SK-N-SH (cell line): ENCODE measurements at regions not wholly inside any gene's neighbourhood (a gene's known extent, or its start where the extent isn't known, plus 50 kb on each side); places are given as distances from the start of the nearest gene placed in this dataset.

Experiments used
- CTCF ChIA-PET: fragments of 300-600, 350-600 bp; formaldehyde crosslinking; extraction: SDS; loops from one replicate; lab custom pipeline; 2021; lab: Yijun Ruan, JAX
- POLR2A ChIA-PET: fragments of 350-600 bp; sonication (Branson Sonifier 250); formaldehyde crosslinking; extraction: SDS; loops from one replicate; lab custom pipeline; 2020; ENCODE audit warnings: antibody characterized with exemption, inconsistent platforms; lab: Yijun Ruan, JAX
- DNase-seq: peaks from one replicate; pipeline ENCODE4 v3.0.0; 2012
- H2AFZ ChIP-seq: fragments of 200-600 bp; sonication (generic); 2 replicates; pipeline ENCODE4 v1.8.1; 2016; ENCODE audit warnings: antibody characterized with exemption, mild to moderate bottlenecking, low read depth
- H3F3A ChIP-seq: fragments of 200-600 bp; sonication (generic); replicated peaks from 2 replicates; pipeline ENCODE3; 2016; ENCODE audit warnings: antibody characterized with exemption, mild to moderate bottlenecking; ENCODE audit not compliant: insufficient read depth
- H3K27ac ChIP-seq, 2 experiments: fragments of 200-500 bp in 1 of 2; fragments of 200-600 bp in 1 of 2; sonication (Bioruptor generic) in 1 of 2; sonication (generic), shearing (Covaris generic) in 1 of 2; 2 replicates each; pipeline versions ENCODE4 v1.5.1 to v1.6.1; 2014 to 2016; ENCODE audit warnings: low read depth in 2 of 2, inconsistent platforms in 1 of 2, low read length in 1 of 2, mild to moderate bottlenecking in 1 of 2, mixed read lengths in 1 of 2
- H3K27me3 ChIP-seq: fragments of 200-600 bp; sonication (generic), shearing (Covaris generic); 2 replicates; pipeline ENCODE4 v1.6.1; 2016; ENCODE audit warnings: mixed run types; ENCODE audit not compliant: insufficient read depth
- H3K36me3 ChIP-seq, 2 experiments: fragments of 200-500 bp in 1 of 2; fragments of 200-600 bp in 1 of 2; sonication (Bioruptor generic) in 1 of 2; sonication (generic) in 1 of 2; replicated peaks in 1 of 2; 2 replicates each; pipeline versions ENCODE3 to v1.5.1; 2014 to 2016; ENCODE audit warnings: low read length in 1 of 2, mild to moderate bottlenecking in 1 of 2; ENCODE audit not compliant: insufficient read depth in 2 of 2, control insufficient read depth in 1 of 2
- H3K4me1 ChIP-seq, 2 experiments: fragments of 200-500 bp in 1 of 2; fragments of 200-600 bp in 1 of 2; sonication (Bioruptor generic) in 1 of 2; sonication (generic), shearing (Covaris generic) in 1 of 2; 2 replicates each; pipeline versions ENCODE4 v1.5.1 to v1.6.1; 2014 to 2016; ENCODE audit warnings: low read depth in 1 of 2, low read length in 1 of 2, mixed run types in 1 of 2; ENCODE audit not compliant: insufficient read depth in 2 of 2, control insufficient read depth in 1 of 2
- H3K4me2 ChIP-seq: fragments of 200-600 bp; sonication (generic), shearing (Covaris generic); 2 replicates; pipeline ENCODE4 v1.6.1; 2017; ENCODE audit warnings: mixed run types
- H3K4me3 ChIP-seq, 2 experiments: fragments of 200-500 bp in 1 of 2; fragments of 200-600 bp in 1 of 2; sonication (Bioruptor generic) in 1 of 2; sonication (generic), shearing (Covaris generic) in 1 of 2; 2 replicates each; pipeline versions ENCODE4 v1.5.1 to v1.8.1; 2014 to 2016; ENCODE audit warnings: low read depth in 2 of 2, inconsistent platforms in 1 of 2, low read length in 1 of 2, mild to moderate bottlenecking in 1 of 2, mixed read lengths in 1 of 2, moderate library complexity in 1 of 2
- H3K79me2 ChIP-seq: fragments of 200-600 bp; sonication (generic); 2 replicates; pipeline ENCODE4 v1.8.1; 2017; ENCODE audit warnings: mild to moderate bottlenecking; ENCODE audit not compliant: insufficient read depth
- H3K9ac ChIP-seq: fragments of 200-600 bp; sonication (generic); 2 replicates; pipeline ENCODE4 v1.6.1; 2017; ENCODE audit warnings: mixed run types
- H3K9me2 ChIP-seq: fragments of 200-600 bp; sonication (generic); 2 replicates; pipeline ENCODE4 v1.6.1; 2017; ENCODE audit warnings: mixed run types
- H3K9me3 ChIP-seq: fragments of 200-600 bp; sonication (generic); 2 replicates; pipeline ENCODE4 v1.6.1; 2017; ENCODE audit warnings: mixed run types, mild to moderate bottlenecking, moderate library complexity
- H4K20me1 ChIP-seq: fragments of 200-600 bp; sonication (generic); 2 replicates; pipeline ENCODE4 v1.6.1; 2017; ENCODE audit warnings: mild to moderate bottlenecking, mixed run types; ENCODE audit not compliant: insufficient read depth
- CHD2 ChIP-seq: fragments of 150-350 bp; IDR thresholded peaks from 2 replicates; pipeline ENCODE4 v1.6.1; 2018; ENCODE audit warnings: low read length; ENCODE audit not compliant: partially characterized antibody
- GATA2 ChIP-seq: sonication (generic); formaldehyde crosslinking; IDR thresholded peaks from 2 replicates; pipeline ENCODE4 v1.5.0; 2020; ENCODE audit warnings: mild to moderate bottlenecking, missing genetic modification reagents
- IRF3 ChIP-seq: fragments of 150-350 bp; IDR thresholded peaks from 2 replicates; pipeline ENCODE4 v1.6.1; 2016; ENCODE audit warnings: mild to moderate bottlenecking, low read depth, low read length
- JUND ChIP-seq: IDR thresholded peaks from 2 replicates; pipeline ENCODE4 v1.4.0; 2012
- NFIC ChIP-seq: IDR thresholded peaks from 2 replicates; pipeline ENCODE4 v1.4.0; 2012; ENCODE audit warnings: borderline replicate concordance
- NRF1 ChIP-seq: IDR thresholded peaks from 2 replicates; pipeline ENCODE4 v1.6.1; 2012; ENCODE audit warnings: low read depth, mild to moderate bottlenecking, low read length
- PBX3 ChIP-seq: IDR thresholded peaks from 2 replicates; pipeline ENCODE4; 2012
- RCOR1 ChIP-seq: fragments of 150-350 bp; IDR thresholded peaks from 2 replicates; pipeline ENCODE4 v1.6.1; 2017; ENCODE audit warnings: antibody characterized with exemption, low read length
- REST ChIP-seq: IDR thresholded peaks from 2 replicates; pipeline ENCODE4 v1.6.1; 2012; ENCODE audit warnings: mild to moderate bottlenecking, low read depth, low read length, moderate library complexity
- RFX5 ChIP-seq: IDR thresholded peaks from 2 replicates; pipeline ENCODE4 v1.6.1; 2012; ENCODE audit warnings: mild to moderate bottlenecking, improper control_type of control experiment, low read length
- USF1 ChIP-seq: IDR thresholded peaks from 2 replicates; pipeline ENCODE4 v1.4.0; 2012; ENCODE audit warnings: low read depth, borderline replicate concordance
- USF2 ChIP-seq: fragments of 150-350 bp; IDR thresholded peaks from 2 replicates; pipeline ENCODE4 v1.6.1; 2017; ENCODE audit warnings: antibody characterized with exemption, low read length, low read depth, borderline replicate concordance
- ZBTB33 ChIP-seq: IDR thresholded peaks from 2 replicates; pipeline ENCODE4 v1.4.0; 2012; ENCODE audit warnings: low read depth, borderline replicate concordance
- WGBS: methylation state at CpG from one replicate; pipeline ENCODE4 v1.1.6; 2017; ENCODE audit warnings: low lambda C conversion rate; 5-methylcytosine and 5-hydroxymethylcytosine counted together

- Histone ChIP-seq H3K9ac (no peak overlapping the region), H3K9me3 (no peaks in the 10 kb centered on the region), H3K9me2 (no peaks in the 10 kb centered on the region), H3K36me3 (no peaks in the 10 kb centered on the region), H4K20me1 (no peaks in the 10 kb centered on the region), H3K27ac (no peak overlapping the region), H2AFZ (no peak overlapping the region), H3K4me2 (no peak overlapping the region), H3K27me3 (no peaks in the 10 kb centered on the region; the same call in 1 of the 2 replicates), H3F3A (no peaks in the 10 kb centered on the region), H3K79me2 (no peaks in the 10 kb centered on the region), H3K4me1 (no peaks in the 10 kb centered on the region), H3K4me3 (no peak overlapping the region)
- no peak for DNase-seq
- TF ChIP-seq JUND (no peak), ZBTB33 (no peak), USF1 (no peak), REST (no peak), NFIC (no peak), IRF3 (no peak), RCOR1 (no peak), GATA2 (CRISPR knock-in tag) (no peak), CHD2 (no peak), USF2 (no peak), NRF1 (no peak), PBX3 (no peak), RFX5 (no peak)
- CTCF ChIA-PET, result interaction anchor here (1.4 kb wide), 1 partner anchor 12 kb away, joined by 4 read pairs; no protein-coding TSS in a partner anchor
- POLR2A ChIA-PET, result no interaction called here
- 13% methylated on average over 8 of the region's 8 CpGs for WGBS
These were observed 58.0 kb upstream of the DCAF8L1 start for GRCh38 chrX:28039258-28039657.
